ENCODE measurements at regions not wholly inside any gene's neighbourhood (a gene's known extent, or its start where the extent isn't known, plus 50 kb on each side); places are given as distances from the start of the nearest gene placed in this dataset.

- no peak for DNase-seq (ENCODE audit: low read depth)
Observed at GRCh38 chr16:85990861-85991301, 91.9 kb downstream of the IRF8 start.

GRCh38 chr16:85991425-85991824 lies 92.5 kb downstream of the IRF8 start:
- no peak for DNase-seq (ENCODE audit: low read depth)

- no peak for DNase-seq (ENCODE audit: low read depth)
Observed at GRCh38 chr16:85991856-85992255, 92.9 kb downstream of the IRF8 start.

- DNase-seq (ENCODE audit: low read depth) = no peak
Observed at GRCh38 chr16:85992359-85992758, 93.4 kb downstream of the IRF8 start.

GRCh38 chr16:85992779-85993178 lies 93.8 kb downstream of the IRF8 start:
- DNase-seq (ENCODE audit: low read depth) = no peak

GRCh38 chr16:85994492-85995490 lies 95.8 kb downstream of the IRF8 start:
- DNase-seq (ENCODE audit: low read depth) = no peak

GRCh38 chr16:85995541-85996423 lies 96.8 kb downstream of the IRF8 start:
- DNase-seq (ENCODE audit: low read depth) = no peak

GRCh38 chr16:85996843-85997242 lies 97.9 kb downstream of the IRF8 start:
- no peak for DNase-seq (ENCODE audit: low read depth)

- DNase-seq (ENCODE audit: low read depth) = no peak
Observed at GRCh38 chr16:85998171-85998867, 99.4 kb downstream of the IRF8 start.

- DNase-seq (ENCODE audit: low read depth) = no peak
Observed at GRCh38 chr16:85998868-85999729, 100.1 kb downstream of the IRF8 start.

GRCh38 chr16:85999778-86000177 lies 100.8 kb downstream of the IRF8 start:
- no peak for DNase-seq (ENCODE audit: low read depth)

- no peak for DNase-seq (ENCODE audit: low read depth)
Observed at GRCh38 chr16:86002178-86002900, 103.4 kb downstream of the IRF8 start.

- DNase-seq (ENCODE audit: low read depth) = no peak
Observed at GRCh38 chr16:86007524-86007923, 108.6 kb downstream of the IRF8 start.

- no peak for DNase-seq (ENCODE audit: low read depth)
Observed at GRCh38 chr16:86010680-86011141, 111.7 kb downstream of the IRF8 start.

GRCh38 chr16:86011532-86011931 lies 112.6 kb downstream of the IRF8 start:
- DNase-seq (ENCODE audit: low read depth) = no peak

GRCh38 chr16:86012221-86012620 lies 113.3 kb downstream of the IRF8 start:
- DNase-seq (ENCODE audit: low read depth) = no peak

GRCh38 chr16:86013867-86014266 lies 114.9 kb downstream of the IRF8 start:
- no peak for DNase-seq (ENCODE audit: low read depth)

- DNase-seq (ENCODE audit: low read depth) = no peak
Observed at GRCh38 chr16:86015606-86016005, 116.6 kb downstream of the IRF8 start.

- peak; percentile 42 for DNase-seq (ENCODE audit: low read depth)
Observed at GRCh38 chr16:86016201-86016965, 117.4 kb downstream of the IRF8 start.

All from fibroblast of gingiva (primary cell).